ENCODE measurements at regions not wholly inside any gene's neighbourhood (a gene's known extent, or its start where the extent isn't known, plus 50 kb on each side); places are given as distances from the start of the nearest gene placed in this dataset.

GRCh38 chr4:58247792-58248191 is 1137.6 kb upstream of the IGFBP7 start:
- no peaks in the 10 kb centered on the region for H3K27me3 Mint-ChIP-seq (ENCODE audit: insufficient read depth, low read depth, poor library complexity)
- H3K27ac Mint-ChIP-seq = no peak overlapping the region
- ATAC-seq = peak; percentile 61
- no peak overlapping the region for H3K4me3 Mint-ChIP-seq
- TF ChIP-seq CTCF (conservative IDR thresholded peaks at IDR 0.05; ENCODE audit: low read depth in 2 of 2) (peak; percentile 44 to 69; a peak in 3 of 4 replicates), ZNF114 (CRISPR knock-in tag; IDR thresholded peaks at IDR 0.05) (no peak), JUNB (IDR thresholded peaks at IDR 0.05; ENCODE audit: unreplicated experiment) (no peak)
- Histone ChIP-seq H3K9me2 (ENCODE audit: insufficient read depth) (no peaks in the 10 kb centered on the region), H3K4me2 (no peak overlapping the region), H3K36me3 (ENCODE audit: insufficient read depth) (no peaks in the 10 kb centered on the region), H3K27me3 (ENCODE audit: insufficient read depth) (no peaks in the 10 kb centered on the region), H2AFZ (no peak overlapping the region), H3K4me3 (no peak overlapping the region), H3K27ac (ENCODE audit: low read depth) (no peak overlapping the region), H3K79me2 (replicated peaks; ENCODE audit: insufficient read depth) (no peaks in the 10 kb centered on the region), H3F3A (replicated peaks; ENCODE audit: low read depth) (no peaks in the 10 kb centered on the region), H3K4me1 (ENCODE audit: insufficient read depth) (no peaks in the 10 kb centered on the region), H4K20me1 (replicated peaks; ENCODE audit: insufficient read depth) (no peaks in the 10 kb centered on the region)
- no peaks in the 10 kb centered on the region; the same call in 2 of the 3 replicates for H3K9me3 Mint-ChIP-seq
- H3K4me1 Mint-ChIP-seq = peaks cover 5% of the 10 kb centered on the region
- H3K36me3 Mint-ChIP-seq (ENCODE audit: low read depth) = no peaks in the 10 kb centered on the region
- peak; percentile 53 for DNase-seq (ENCODE audit: low spot score)

- Mint-ChIP-seq H3K36me3 (ENCODE audit: low read depth) (no peaks in the 10 kb centered on the region), H3K27ac (no peak overlapping the region), H3K4me3 (no peak overlapping the region), H3K27me3 (ENCODE audit: insufficient read depth, low read depth, poor library complexity) (no peaks in the 10 kb centered on the region), H3K9me3 (no peaks in the 10 kb centered on the region), H3K4me1 (no peaks in the 10 kb centered on the region)
- no peaks in the 10 kb centered on the region for H4K20me1 ChIP-seq (replicated peaks; ENCODE audit: insufficient read depth)
- ATAC-seq = no peak; the same call in 2 of the 3 replicates
- no peaks in the 10 kb centered on the region for H3F3A ChIP-seq (replicated peaks; ENCODE audit: low read depth)
- no peaks in the 10 kb centered on the region for H3K79me2 ChIP-seq (replicated peaks; ENCODE audit: insufficient read depth)
- H3K36me3 ChIP-seq (ENCODE audit: insufficient read depth) = no peaks in the 10 kb centered on the region
- H2AFZ ChIP-seq = no peak overlapping the region
- H3K4me2 ChIP-seq = no peak overlapping the region
- peak; percentile 45 for DNase-seq (ENCODE audit: low spot score)
- H3K4me3 ChIP-seq = no peak overlapping the region
- no peaks in the 10 kb centered on the region for H3K9me2 ChIP-seq (ENCODE audit: insufficient read depth)
- TF ChIP-seq CTCF (conservative IDR thresholded peaks at IDR 0.05; ENCODE audit: low read depth in 2 of 2) (peak; percentile 36 to 59; a peak in 3 of 4 replicates), EZH2phosphoT487 (IDR thresholded peaks at IDR 0.05; ENCODE audit: unreplicated experiment) (no peak), STAT1 (IDR thresholded peaks at IDR 0.05; ENCODE audit: unreplicated experiment) (no peak)
- TF ChIP-seq, protein P1, sequence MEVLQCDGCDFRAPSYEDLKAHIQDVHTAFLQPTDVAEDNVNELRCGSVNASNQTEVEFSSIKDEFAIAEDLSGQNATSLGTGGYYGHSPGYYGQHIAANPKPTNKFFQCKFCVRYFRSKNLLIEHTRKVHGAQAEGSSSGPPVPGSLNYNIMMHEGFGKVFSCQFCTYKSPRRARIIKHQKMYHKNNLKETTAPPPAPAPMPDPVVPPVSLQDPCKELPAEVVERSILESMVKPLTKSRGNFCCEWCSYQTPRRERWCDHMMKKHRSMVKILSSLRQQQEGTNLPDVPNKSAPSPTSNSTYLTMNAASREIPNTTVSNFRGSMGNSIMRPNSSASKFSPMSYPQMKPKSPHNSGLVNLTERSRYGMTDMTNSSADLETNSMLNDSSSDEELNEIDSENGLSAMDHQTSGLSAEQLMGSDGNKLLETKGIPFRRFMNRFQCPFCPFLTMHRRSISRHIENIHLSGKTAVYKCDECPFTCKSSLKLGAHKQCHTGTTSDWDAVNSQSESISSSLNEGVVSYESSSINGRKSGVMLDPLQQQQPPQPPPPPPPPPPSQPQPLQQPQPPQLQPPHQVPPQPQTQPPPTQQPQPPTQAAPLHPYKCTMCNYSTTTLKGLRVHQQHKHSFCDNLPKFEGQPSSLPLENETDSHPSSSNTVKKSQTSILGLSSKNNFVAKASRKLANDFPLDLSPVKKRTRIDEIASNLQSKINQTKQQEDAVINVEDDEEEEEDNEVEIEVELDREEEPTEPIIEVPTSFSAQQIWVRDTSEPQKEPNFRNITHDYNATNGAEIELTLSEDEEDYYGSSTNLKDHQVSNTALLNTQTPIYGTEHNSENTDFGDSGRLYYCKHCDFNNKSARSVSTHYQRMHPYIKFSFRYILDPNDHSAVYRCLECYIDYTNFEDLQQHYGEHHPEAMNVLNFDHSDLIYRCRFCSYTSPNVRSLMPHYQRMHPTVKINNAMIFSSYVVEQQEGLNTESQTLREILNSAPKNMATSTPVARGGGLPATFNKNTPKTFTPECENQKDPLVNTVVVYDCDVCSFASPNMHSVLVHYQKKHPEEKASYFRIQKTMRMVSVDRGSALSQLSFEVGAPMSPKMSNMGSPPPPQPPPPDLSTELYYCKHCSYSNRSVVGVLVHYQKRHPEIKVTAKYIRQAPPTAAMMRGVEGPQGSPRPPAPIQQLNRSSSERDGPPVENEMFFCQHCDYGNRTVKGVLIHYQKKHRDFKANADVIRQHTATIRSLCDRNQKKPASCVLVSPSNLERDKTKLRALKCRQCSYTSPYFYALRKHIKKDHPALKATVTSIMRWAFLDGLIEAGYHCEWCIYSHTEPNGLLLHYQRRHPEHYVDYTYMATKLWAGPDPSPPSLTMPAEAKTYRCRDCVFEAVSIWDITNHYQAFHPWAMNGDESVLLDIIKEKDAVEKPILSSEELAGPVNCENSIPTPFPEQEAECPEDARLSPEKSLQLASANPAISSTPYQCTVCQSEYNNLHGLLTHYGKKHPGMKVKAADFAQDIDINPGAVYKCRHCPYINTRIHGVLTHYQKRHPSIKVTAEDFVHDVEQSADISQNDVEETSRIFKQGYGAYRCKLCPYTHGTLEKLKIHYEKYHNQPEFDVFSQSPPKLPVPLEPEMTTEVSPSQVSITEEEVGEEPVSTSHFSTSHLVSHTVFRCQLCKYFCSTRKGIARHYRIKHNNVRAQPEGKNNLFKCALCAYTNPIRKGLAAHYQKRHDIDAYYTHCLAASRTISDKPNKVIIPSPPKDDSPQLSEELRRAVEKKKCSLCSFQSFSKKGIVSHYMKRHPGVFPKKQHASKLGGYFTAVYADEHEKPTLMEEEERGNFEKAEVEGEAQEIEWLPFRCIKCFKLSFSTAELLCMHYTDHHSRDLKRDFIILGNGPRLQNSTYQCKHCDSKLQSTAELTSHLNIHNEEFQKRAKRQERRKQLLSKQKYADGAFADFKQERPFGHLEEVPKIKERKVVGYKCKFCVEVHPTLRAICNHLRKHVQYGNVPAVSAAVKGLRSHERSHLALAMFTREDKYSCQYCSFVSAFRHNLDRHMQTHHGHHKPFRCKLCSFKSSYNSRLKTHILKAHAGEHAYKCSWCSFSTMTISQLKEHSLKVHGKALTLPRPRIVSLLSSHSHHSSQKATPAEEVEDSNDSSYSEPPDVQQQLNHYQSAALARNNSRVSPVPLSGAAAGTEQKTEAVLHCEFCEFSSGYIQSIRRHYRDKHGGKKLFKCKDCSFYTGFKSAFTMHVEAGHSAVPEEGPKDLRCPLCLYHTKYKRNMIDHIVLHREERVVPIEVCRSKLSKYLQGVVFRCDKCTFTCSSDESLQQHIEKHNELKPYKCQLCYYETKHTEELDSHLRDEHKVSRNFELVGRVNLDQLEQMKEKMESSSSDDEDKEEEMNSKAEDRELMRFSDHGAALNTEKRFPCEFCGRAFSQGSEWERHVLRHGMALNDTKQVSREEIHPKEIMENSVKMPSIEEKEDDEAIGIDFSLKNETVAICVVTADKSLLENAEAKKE (CRISPR knock-in tag; IDR thresholded peaks at IDR 0.05) = no peak
- TF ChIP-seq, protein P2, sequence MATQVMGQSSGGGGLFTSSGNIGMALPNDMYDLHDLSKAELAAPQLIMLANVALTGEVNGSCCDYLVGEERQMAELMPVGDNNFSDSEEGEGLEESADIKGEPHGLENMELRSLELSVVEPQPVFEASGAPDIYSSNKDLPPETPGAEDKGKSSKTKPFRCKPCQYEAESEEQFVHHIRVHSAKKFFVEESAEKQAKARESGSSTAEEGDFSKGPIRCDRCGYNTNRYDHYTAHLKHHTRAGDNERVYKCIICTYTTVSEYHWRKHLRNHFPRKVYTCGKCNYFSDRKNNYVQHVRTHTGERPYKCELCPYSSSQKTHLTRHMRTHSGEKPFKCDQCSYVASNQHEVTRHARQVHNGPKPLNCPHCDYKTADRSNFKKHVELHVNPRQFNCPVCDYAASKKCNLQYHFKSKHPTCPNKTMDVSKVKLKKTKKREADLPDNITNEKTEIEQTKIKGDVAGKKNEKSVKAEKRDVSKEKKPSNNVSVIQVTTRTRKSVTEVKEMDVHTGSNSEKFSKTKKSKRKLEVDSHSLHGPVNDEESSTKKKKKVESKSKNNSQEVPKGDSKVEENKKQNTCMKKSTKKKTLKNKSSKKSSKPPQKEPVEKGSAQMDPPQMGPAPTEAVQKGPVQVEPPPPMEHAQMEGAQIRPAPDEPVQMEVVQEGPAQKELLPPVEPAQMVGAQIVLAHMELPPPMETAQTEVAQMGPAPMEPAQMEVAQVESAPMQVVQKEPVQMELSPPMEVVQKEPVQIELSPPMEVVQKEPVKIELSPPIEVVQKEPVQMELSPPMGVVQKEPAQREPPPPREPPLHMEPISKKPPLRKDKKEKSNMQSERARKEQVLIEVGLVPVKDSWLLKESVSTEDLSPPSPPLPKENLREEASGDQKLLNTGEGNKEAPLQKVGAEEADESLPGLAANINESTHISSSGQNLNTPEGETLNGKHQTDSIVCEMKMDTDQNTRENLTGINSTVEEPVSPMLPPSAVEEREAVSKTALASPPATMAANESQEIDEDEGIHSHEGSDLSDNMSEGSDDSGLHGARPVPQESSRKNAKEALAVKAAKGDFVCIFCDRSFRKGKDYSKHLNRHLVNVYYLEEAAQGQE (IDR thresholded peaks at IDR 0.05; ENCODE audit: unreplicated experiment) = no peak
- no peaks in the 10 kb centered on the region for H3K27me3 ChIP-seq (ENCODE audit: insufficient read depth)
- H3K27ac ChIP-seq (ENCODE audit: low read depth) = no peak overlapping the region
- H3K4me1 ChIP-seq (ENCODE audit: insufficient read depth) = no peaks in the 10 kb centered on the region
Measured at GRCh38 chr4:58225460-58225859, 1115.3 kb upstream of the IGFBP7 start.

Measured in GM23338 (cell line).